Kidney epithelial cell (primary cell): ENCODE measurements at regions not wholly inside any gene's neighbourhood (a gene's known extent, or its start where the extent isn't known, plus 50 kb on each side); places are given as distances from the start of the nearest gene placed in this dataset.

ENCODE experiments used
- DNase-seq: peaks from one replicate; pipeline ENCODE4 v3.0.0-alpha.2; 2010; ENCODE audit warnings: low read depth
- H3K27me3 ChIP-seq: 2 replicates; pipeline ENCODE4 v1.6.0; 2011; ENCODE audit warnings: low read length; ENCODE audit not compliant: control insufficient read depth, insufficient read depth
- H3K36me3 ChIP-seq: 2 replicates; pipeline ENCODE4 v1.5.1; 2011; ENCODE audit warnings: low read length; ENCODE audit not compliant: control insufficient read depth, insufficient read depth
- H3K4me3 ChIP-seq: 2 replicates; pipeline ENCODE4 v1.5.1; 2011; ENCODE audit warnings: low read depth, mild to moderate bottlenecking, control low read depth, low read length
- CTCF ChIP-seq: IDR thresholded peaks from 2 replicates; pipeline ENCODE4 v1.5.1; 2011; ENCODE audit warnings: mild to moderate bottlenecking, moderate library complexity, low read length, control low read depth, inconsistent platforms; ENCODE audit not compliant: insufficient read depth, poor library complexity, severe bottlenecking

DNA sequence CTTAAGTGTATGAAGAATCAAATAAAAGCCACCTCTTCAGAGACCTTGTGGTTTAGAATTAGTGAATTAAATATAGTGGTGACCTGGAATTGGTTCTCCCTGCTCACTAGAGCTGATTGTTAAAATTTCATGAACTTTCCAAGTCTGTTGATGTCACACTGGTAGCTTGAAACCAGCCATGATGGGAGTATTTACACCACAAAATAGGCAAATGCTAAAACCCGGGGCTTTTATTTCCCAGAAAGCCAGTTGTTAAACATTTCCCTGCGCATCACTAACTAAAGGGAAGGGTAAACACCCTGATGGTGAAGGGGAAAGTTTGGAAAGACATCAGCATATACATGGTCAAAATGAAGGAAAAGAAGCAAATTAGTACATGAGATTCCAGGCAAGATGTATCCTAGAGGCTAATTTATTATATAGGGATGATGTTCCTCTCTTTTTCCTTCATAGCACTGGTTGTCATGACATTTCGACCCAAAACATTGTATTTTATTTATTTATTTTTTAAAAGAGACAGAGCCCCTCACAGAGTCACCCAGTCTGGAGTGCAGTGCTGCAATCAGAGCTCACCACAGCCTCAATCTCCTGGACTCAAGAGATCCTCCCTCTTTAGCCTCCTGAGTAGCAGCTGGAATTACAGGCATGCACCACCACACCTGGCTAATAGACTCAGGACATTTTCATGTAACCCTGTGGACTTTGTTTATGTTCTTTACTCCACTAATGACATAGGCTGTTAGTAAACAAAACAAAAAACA is 123.2 kb downstream of the RIN2 start:
- no peak for DNase-seq
- no peak overlapping the region for H3K4me3 ChIP-seq
- H3K27me3 ChIP-seq: no peaks in the 10 kb centered on the region
- no peaks in the 10 kb centered on the region for H3K36me3 ChIP-seq
- no peak for TF ChIP-seq CTCF

- no peaks in the 10 kb centered on the region for H3K27me3 ChIP-seq
- DNase-seq: no peak
- H3K36me3 ChIP-seq: no peaks in the 10 kb centered on the region
- no peak for TF ChIP-seq CTCF
- H3K4me3 ChIP-seq: no peak overlapping the region
Observed at GRCh38 chr20:19881990-19882389, 123.9 kb downstream of the RIN2 start.

- TF ChIP-seq CTCF: no peak
- no peaks in the 10 kb centered on the region for H3K36me3 ChIP-seq
- DNase-seq: no peak
- no peaks in the 10 kb centered on the region for H3K27me3 ChIP-seq
- no peak overlapping the region for H3K4me3 ChIP-seq
Observed at GRCh38 chr20:19882446-19882845, 124.4 kb downstream of the RIN2 start.

DNA sequence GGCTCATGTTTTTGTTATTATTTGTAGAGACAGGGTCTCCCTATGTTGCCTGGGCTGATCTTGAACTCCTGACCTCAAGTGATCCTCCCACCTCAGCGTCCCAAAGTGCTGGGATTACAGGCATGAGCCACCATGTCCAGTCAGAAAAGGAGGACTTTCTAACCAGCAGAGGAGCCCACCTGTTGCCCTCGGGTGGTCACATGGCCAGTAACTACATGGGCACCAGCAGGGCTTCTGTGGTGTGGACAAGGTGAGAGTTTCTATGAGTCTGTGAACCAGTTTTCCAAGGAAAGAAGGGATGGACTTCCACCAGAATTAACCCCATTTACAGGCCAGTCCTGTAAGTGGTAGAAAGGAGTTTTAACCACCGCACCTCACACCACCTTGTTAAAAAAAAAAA is 125.4 kb downstream of the RIN2 start:
- Histone ChIP-seq H3K27me3 (no peaks in the 10 kb centered on the region), H3K36me3 (no peaks in the 10 kb centered on the region), H3K4me3 (no peak overlapping the region)
- TF ChIP-seq CTCF: no peak
- DNase-seq: no peak

DNA sequence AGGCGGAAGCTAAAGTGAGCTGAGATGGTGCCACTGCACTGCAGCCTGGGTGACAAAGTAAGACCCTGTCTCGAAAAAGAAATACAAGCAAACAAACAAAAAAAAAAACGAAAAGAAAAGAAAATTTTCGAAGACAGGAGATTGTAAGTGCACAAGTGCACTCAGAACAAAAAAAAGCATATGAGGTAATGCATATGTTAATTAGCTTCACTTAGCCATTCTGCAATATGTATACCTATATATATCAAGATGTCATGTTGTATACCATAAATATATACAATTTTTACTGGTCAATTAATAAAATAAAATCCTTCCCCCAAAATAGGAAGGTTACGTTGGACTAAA is 127.5 kb downstream of the RIN2 start:
- no peak for TF ChIP-seq CTCF
- Histone ChIP-seq H3K36me3 (no peaks in the 10 kb centered on the region), H3K27me3 (no peaks in the 10 kb centered on the region), H3K4me3 (no peak overlapping the region)
- DNase-seq: no peak
